Bronchial epithelial cell (primary cell): ENCODE measurements at regions not wholly inside any gene's neighbourhood (a gene's known extent, or its start where the extent isn't known, plus 50 kb on each side); places are given as distances from the start of the nearest gene placed in this dataset.

ENCODE experiments used
- DNase-seq: peaks from one replicate; pipeline ENCODE4 v3.0.0-alpha.2; 2010; ENCODE audit warnings: low read depth
- FAIRE-seq: peaks from 2 replicates; lab custom pipeline; 2011; peaks lifted over from hg19 to GRCh38; lab: Jason Lieb, UNC
- H3K27me3 ChIP-seq: 2 replicates; pipeline ENCODE4 v1.5.1; 2011; ENCODE audit warnings: low read length; ENCODE audit not compliant: control insufficient read depth, insufficient read depth
- H3K36me3 ChIP-seq: 2 replicates; pipeline ENCODE4 v1.5.1; 2011; ENCODE audit warnings: low read length; ENCODE audit not compliant: control insufficient read depth, insufficient read depth
- H3K4me3 ChIP-seq: 2 replicates; pipeline ENCODE4 v1.5.1; 2011; ENCODE audit warnings: mild to moderate bottlenecking, low read depth, low read length, control low read depth
- TF ChIP-seq, protein P1 (sequence below): IDR thresholded peaks from 2 replicates; pipeline ENCODE4 v1.5.1; 2011; ENCODE audit warnings: mild to moderate bottlenecking, moderate library complexity, low read length, control low read depth, inconsistent platforms; ENCODE audit not compliant: insufficient read depth, severe bottlenecking

DNA sequence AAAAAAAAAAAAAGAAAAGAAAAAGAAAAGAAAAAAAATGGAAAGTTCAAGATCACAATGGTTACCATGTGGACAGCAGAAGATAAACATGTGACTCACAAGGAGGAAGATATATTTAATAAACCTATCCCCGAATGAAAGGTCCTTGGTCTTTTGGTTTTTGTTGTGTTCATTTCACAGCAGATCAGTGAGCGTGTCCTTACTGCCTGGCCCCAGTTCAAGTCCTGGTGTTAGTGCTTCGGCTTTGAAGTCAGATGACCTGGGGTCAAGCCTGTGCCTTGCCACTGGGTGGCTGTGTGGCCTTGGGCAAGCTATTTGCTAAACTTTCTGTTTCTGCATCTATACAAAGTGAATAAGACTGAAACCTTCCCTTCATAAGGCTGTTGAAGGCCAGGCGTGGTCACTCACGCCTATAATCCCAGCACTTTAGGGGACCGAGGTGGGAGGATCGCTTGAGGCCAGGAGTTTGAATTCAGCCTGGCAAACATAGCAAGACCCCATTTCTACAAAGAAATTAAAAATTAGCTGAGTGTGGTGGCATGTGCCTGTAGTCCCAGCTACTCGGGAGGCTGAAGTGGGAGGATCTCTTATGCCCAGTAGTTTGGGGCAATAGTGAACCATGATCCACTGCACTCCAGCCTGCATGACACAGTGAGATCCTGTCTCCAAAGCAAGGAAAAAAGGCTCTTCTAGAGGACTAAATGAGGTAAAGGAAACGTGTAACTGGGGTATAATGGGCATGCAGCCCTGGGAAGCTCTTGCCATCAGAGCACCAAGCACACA is 94.5 kb upstream of the SPATA31D4 start:
- Histone ChIP-seq H3K27me3 (no peaks in the 10 kb centered on the region), H3K36me3 (no peaks in the 10 kb centered on the region), H3K4me3 (no peak overlapping the region)
- TF ChIP-seq, protein P1, sequence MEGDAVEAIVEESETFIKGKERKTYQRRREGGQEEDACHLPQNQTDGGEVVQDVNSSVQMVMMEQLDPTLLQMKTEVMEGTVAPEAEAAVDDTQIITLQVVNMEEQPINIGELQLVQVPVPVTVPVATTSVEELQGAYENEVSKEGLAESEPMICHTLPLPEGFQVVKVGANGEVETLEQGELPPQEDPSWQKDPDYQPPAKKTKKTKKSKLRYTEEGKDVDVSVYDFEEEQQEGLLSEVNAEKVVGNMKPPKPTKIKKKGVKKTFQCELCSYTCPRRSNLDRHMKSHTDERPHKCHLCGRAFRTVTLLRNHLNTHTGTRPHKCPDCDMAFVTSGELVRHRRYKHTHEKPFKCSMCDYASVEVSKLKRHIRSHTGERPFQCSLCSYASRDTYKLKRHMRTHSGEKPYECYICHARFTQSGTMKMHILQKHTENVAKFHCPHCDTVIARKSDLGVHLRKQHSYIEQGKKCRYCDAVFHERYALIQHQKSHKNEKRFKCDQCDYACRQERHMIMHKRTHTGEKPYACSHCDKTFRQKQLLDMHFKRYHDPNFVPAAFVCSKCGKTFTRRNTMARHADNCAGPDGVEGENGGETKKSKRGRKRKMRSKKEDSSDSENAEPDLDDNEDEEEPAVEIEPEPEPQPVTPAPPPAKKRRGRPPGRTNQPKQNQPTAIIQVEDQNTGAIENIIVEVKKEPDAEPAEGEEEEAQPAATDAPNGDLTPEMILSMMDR = no peak
- FAIRE-seq (no peak), DNase-seq (no peak)

DNA sequence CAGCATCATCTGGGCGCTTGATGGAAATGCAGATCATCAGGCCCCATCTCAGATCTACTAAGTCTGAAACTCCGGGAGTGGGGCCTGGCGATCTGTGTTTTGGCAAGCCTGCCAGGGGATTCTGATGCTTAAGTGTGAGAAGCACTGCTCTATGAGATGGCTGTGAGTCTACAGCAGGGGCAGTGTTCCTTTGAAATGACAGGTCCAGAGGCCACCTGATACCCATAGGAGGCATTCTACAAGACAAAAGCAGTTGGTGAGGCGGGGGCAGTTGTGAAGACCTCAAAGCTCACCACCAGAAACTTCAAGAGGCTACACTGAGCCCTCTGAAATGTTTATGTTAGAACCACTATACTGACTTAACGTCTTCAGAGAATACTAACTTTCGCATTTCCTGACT is 86.9 kb upstream of the SPATA31D4 start:
- FAIRE-seq (no peak), DNase-seq (no peak)
- H3K27me3 ChIP-seq = no peaks in the 10 kb centered on the region
- no peaks in the 10 kb centered on the region for H3K36me3 ChIP-seq
- no peak overlapping the region for H3K4me3 ChIP-seq
- TF ChIP-seq, protein P1 = no peak

DNA sequence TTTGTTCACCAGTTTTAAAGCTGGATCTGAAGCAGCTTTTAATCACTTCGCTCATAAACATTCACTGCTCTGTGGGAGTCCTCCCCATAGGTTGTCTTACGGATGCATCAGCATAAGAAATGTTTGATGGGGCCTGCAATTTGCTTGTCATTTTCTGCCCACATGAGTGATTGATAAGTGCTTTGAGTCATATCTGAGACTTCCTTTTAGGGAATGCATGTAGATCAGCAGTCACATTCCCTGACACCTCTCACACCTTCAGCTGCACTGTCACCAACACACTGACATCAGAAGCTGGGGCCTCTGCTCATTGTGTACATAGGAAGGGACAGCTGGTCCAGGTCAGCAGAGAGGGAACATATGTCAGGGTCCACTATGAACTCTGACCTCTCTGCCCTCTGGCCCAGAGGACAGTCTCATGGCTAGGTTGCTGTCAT is 84.1 kb upstream of the SPATA31D4 start:
- DNase-seq = peak; percentile 29
- Histone ChIP-seq H3K36me3 (no peaks in the 10 kb centered on the region), H3K27me3 (no peaks in the 10 kb centered on the region), H3K4me3 (no peak overlapping the region)
- TF ChIP-seq, protein P1 = no peak
- FAIRE-seq = peak; percentile 60

DNA sequence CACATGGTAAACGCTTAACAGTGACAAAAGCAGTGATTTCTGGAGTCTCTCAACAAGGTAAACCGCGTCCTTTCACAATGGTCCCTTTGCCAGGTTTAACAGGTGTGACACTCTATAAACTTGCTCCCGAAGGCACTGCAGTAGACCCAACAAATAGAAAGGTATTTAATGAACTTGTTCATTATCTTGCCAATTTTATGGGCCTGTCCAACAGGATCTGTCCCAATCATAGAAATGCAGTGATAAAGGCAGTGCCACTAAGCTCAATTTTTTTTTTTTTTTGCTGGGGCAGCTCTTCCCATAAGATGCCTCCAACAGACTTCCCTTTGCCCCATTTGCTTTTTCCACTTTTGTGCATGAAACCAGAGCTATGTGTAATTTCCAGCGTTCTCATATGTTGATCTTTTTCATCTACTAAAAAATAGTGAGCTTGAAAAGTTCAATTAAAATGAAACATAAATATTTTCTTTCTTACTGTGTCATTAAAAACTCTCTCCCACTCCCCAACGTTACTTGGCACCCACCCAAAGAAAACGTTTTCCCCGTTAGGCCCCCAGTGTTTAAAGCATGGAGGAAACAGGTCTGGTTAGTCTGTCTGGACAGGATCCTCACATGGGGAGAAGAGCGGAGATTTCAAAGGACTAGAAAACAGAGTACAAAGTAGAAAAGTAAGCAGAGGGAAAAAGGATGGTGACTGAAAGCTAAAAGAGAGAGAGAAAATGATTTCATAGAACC is 80.9 kb upstream of the SPATA31D4 start:
- no peak for FAIRE-seq
- TF ChIP-seq, protein P1 = no peak

DNA sequence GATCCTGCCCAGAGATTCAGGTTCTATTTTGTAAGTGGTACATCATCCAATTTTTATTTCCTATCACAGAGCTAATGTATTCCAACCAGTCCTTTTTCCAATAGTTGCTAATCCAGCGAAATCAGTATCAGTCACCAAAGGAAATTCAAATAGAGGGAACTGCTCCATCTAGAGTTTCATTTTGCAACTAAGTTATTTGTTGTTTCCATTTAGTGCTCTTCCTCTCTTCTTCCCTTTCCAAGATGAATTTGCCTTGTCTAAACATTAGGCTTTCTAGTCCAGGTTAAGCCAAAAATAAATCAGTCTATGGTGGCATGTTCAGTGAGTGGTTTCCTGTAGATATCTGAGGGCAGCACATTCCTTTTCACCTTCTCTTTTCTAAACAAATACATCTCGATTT is 79.8 kb upstream of the SPATA31D4 start:
- no peak for FAIRE-seq
- TF ChIP-seq, protein P1 = peak; percentile 28
- peak; percentile 46 for DNase-seq
- Histone ChIP-seq H3K27me3 (no peaks in the 10 kb centered on the region), H3K36me3 (no peaks in the 10 kb centered on the region), H3K4me3 (no peak overlapping the region)

More for the DNA sequence above, 80.9 kb upstream of the SPATA31D4 start:
- no peaks in the 10 kb centered on the region for H3K36me3 ChIP-seq
- no peaks in the 10 kb centered on the region for H3K27me3 ChIP-seq
- DNase-seq = no peak
- H3K4me3 ChIP-seq = no peak overlapping the region
